Peyer's patch (tissue), 4 donors: ENCODE measurements at regions not wholly inside any gene's neighbourhood (a gene's known extent, or its start where the extent isn't known, plus 50 kb on each side); places are given as distances from the start of the nearest gene placed in this dataset.

ENCODE experiments used
- DNase-seq, 3 donors: peaks; one replicate each; pipeline ENCODE4 v3.0.0-alpha.2; 2017 to 2019
- H3K27ac ChIP-seq, 4 donors: fragments of 200-600 bp; sonication (generic); one replicate each; pipeline ENCODE4 v1.5.1; 2016 to 2019
- H3K27me3 ChIP-seq, 2 donors: fragments of 200-600 bp; sonication (generic); one replicate each; pipeline ENCODE4 v1.5.1; 2019
- H3K36me3 ChIP-seq, 3 donors: fragments of 200-600 bp; sonication (generic); one replicate each; pipeline ENCODE4 v1.5.1; 2016 to 2019
- H3K4me1 ChIP-seq, 4 donors: fragments of 200-600 bp; sonication (generic); one replicate each; pipeline ENCODE4 v1.5.1; 2016 to 2019
- H3K4me3 ChIP-seq, 4 donors: fragments of 200-600 bp; sonication (generic); 1 replicate in 3 of 4; 2 replicates in 1 of 4; pipeline ENCODE4 v1.5.1; 2016 to 2019; ENCODE audit warnings: mild to moderate bottlenecking in 1 of 4
- H3K9me3 ChIP-seq, 4 donors: fragments of 200-600 bp; sonication (generic); one replicate each; pipeline ENCODE4 v1.5.1; 2016 to 2019; ENCODE audit warnings: mild to moderate bottlenecking in 1 of 4
- CTCF ChIP-seq, 6 experiments: fragments of 450-650 bp in 4 of 6; fragments of 200-600 bp in 2 of 6; sonication (generic) in 1 of 6; IDR thresholded peaks; one replicate each; pipeline ENCODE4 v1.5.1; 2017 to 2019; ENCODE audit warnings: antibody characterized with exemption in 6 of 6, mild to moderate bottlenecking in 3 of 6, moderate library complexity in 1 of 6
- POLR2A ChIP-seq, 2 donors: fragments of 450-650 bp; IDR thresholded peaks; one replicate each; pipeline ENCODE4 v1.5.1; 2017; ENCODE audit warnings: antibody characterized with exemption in 2 of 2, mild to moderate bottlenecking in 2 of 2, moderate library complexity in 2 of 2

- Histone ChIP-seq H3K4me1 (no peaks in the 10 kb centered on the region), H3K9me3 (no peaks in the 10 kb centered on the region), H3K36me3 (no peaks in the 10 kb centered on the region), H3K4me3 (no peak overlapping the region), H3K27ac (no peak overlapping the region), H3K27me3 (no peaks in the 10 kb centered on the region)
- no peak for DNase-seq
- no peak for TF ChIP-seq CTCF (IDR thresholded peaks at IDR 0.05)
- no peak for TF ChIP-seq POLR2A (IDR thresholded peaks at IDR 0.05)
Measured at GRCh38 chr14:83988275-83988674, 1541.7 kb upstream of the FLRT2 start.

GRCh38 chr14:83991666-83992065 lies 1538.3 kb upstream of the FLRT2 start:
- TF ChIP-seq POLR2A (IDR thresholded peaks at IDR 0.05), result no peak
- no peak for TF ChIP-seq CTCF (IDR thresholded peaks at IDR 0.05)
- H3K27me3 ChIP-seq, result no peaks in the 10 kb centered on the region
- H3K4me3 ChIP-seq, result no peak overlapping the region
- peaks cover 0 to 5% (median 0%) of the 10 kb centered on the region in 4 donors for H3K9me3 ChIP-seq
- no peak for DNase-seq
- no peaks in the 10 kb centered on the region for H3K36me3 ChIP-seq
- H3K27ac ChIP-seq, result no peak overlapping the region
- H3K4me1 ChIP-seq, result no peaks in the 10 kb centered on the region

GRCh38 chr14:83992857-83993256 lies 1537.1 kb upstream of the FLRT2 start:
- Histone ChIP-seq H3K27me3 (no peaks in the 10 kb centered on the region), H3K36me3 (no peaks in the 10 kb centered on the region), H3K27ac (no peak overlapping the region), H3K4me3 (no peak overlapping the region), H3K9me3 (peaks cover 0 to 5% (median 0%) of the 10 kb centered on the region in 4 donors), H3K4me1 (no peaks in the 10 kb centered on the region)
- no peak for TF ChIP-seq POLR2A (IDR thresholded peaks at IDR 0.05)
- no peak for TF ChIP-seq CTCF (IDR thresholded peaks at IDR 0.05)
- DNase-seq, result no peak

- no peaks in the 10 kb centered on the region for H3K36me3 ChIP-seq
- H3K4me3 ChIP-seq, result no peak overlapping the region
- peaks cover 0 to 5% (median 0%) of the 10 kb centered on the region in 4 donors for H3K9me3 ChIP-seq
- TF ChIP-seq POLR2A (IDR thresholded peaks at IDR 0.05) (no peak), CTCF (IDR thresholded peaks at IDR 0.05) (no peak)
- no peaks in the 10 kb centered on the region for H3K4me1 ChIP-seq
- H3K27ac ChIP-seq, result no peak overlapping the region
- no peaks in the 10 kb centered on the region for H3K27me3 ChIP-seq
- no peak for DNase-seq
Measured at GRCh38 chr14:83993545-83993944, 1536.4 kb upstream of the FLRT2 start.

- no peak overlapping the region for H3K4me3 ChIP-seq
- no peak overlapping the region for H3K27ac ChIP-seq
- no peaks in the 10 kb centered on the region for H3K27me3 ChIP-seq
- DNase-seq, result no peak
- no peaks in the 10 kb centered on the region for H3K36me3 ChIP-seq
- no peak for TF ChIP-seq POLR2A (IDR thresholded peaks at IDR 0.05)
- peaks cover 0 to 5% (median 0%) of the 10 kb centered on the region in 4 donors for H3K9me3 ChIP-seq
- H3K4me1 ChIP-seq, result no peaks in the 10 kb centered on the region
Measured at GRCh38 chr14:83994020-83994419, 1535.9 kb upstream of the FLRT2 start.

- H3K27me3 ChIP-seq, result no peaks in the 10 kb centered on the region
- TF ChIP-seq CTCF (IDR thresholded peaks at IDR 0.05) (no peak), POLR2A (IDR thresholded peaks at IDR 0.05) (no peak)
- H3K9me3 ChIP-seq, result peaks cover 0 to under 1% (median 0%) of the 10 kb centered on the region in 4 donors
- H3K27ac ChIP-seq, result no peak overlapping the region
- H3K4me3 ChIP-seq, result no peak overlapping the region
- H3K4me1 ChIP-seq, result no peaks in the 10 kb centered on the region
- no peaks in the 10 kb centered on the region for H3K36me3 ChIP-seq
- no peak for DNase-seq
Measured at GRCh38 chr14:84001023-84001422, 1528.9 kb upstream of the FLRT2 start.
